M059J (cell line): ENCODE measurements at regions not wholly inside any gene's neighbourhood (a gene's known extent, or its start where the extent isn't known, plus 50 kb on each side); places are given as distances from the start of the nearest gene placed in this dataset.

Source experiments
- DNase-seq: peaks from one replicate; pipeline ENCODE4 v3.0.0-alpha.2; 2012; ENCODE audit warnings: low read depth

DNA sequence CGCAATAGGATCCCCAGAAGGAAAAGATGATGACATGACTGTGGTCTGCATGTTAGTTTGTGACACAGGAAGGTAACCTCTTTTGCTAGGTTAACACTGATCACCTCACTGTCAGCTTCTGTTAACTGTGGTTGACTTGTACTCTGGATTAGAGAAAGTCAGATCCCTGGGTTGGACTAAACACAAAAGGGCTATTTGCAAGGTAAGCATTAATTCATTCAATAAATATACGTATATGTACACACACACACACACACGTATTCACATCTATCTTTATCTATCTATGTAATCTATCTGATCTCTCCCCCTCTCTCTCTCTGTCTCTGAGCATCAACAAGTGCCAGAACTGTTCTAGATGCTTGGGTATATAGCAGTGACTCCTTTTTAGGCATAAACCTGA, 136.1 kb upstream of the SNX19 start:
- no peak for DNase-seq

DNA sequence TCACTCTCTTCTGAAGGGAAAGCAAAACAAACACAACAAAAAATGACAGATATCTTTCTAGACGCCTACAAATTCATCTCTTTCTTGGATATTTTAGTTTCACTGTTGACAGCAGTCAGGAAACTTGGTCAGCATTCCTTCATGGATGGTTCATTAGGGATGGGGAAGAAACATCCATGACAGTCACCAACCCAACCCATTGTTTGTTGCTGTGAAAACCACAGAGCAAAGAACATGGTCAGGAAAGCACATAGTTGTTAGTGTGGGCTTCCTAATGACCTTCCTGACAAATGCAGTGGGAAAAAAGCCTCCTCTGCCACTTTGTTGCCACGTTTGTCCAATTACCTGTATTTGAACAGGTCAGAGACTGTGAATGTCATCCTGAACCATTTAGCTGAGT, 139.8 kb upstream of the SNX19 start:
- no peak for DNase-seq

DNA sequence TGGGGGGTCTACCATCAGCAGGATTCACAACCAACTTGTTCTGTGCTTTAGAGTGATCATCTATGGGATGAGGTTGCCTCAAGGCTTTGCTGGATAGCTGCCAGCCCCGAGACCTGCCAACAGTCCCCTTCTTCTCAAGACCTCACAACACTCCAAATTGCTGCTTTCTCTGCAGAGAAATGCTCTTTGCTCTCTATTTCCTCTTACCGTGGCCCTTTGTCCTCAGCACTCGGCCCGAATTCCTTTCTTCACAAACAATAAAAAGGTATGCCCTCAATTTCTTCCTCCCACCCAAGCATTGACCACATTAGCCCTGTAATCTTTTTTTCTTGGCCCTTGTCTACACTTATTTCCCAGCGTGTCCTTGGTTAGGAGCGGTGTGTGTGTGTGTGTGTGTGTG, 147.4 kb upstream of the SNX19 start:
- no peak for DNase-seq

DNA sequence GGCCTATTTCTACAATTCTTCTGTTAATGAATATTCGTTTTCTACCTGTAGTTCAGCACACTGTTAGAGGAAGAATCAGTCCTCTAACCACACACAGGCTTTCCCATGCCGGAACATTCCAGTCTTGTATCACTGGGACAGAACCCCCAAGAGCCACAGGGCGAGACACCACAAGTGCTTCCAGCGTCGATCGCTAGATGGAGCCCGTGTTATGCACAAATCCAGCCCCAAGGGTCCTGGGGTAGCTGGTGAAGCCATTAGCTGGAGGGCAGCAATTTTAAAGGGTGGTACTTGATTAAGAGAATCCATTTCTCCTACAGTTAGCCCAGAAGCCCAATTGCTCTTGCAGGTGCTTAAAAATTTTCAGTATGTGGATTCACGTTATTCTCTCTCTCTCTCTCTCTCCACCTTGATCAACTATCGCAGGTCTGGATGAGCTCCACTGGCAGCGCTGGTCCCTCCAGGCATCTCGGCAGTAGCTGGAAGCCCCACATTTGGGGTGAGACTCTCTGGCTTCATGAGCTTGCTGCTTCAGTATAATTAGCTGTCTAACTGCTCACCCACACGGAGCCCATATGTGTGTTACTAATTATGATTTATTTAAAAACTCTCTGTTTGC, 148.2 kb upstream of the SNX19 start:
- DNase-seq, result peak; percentile 41

DNA sequence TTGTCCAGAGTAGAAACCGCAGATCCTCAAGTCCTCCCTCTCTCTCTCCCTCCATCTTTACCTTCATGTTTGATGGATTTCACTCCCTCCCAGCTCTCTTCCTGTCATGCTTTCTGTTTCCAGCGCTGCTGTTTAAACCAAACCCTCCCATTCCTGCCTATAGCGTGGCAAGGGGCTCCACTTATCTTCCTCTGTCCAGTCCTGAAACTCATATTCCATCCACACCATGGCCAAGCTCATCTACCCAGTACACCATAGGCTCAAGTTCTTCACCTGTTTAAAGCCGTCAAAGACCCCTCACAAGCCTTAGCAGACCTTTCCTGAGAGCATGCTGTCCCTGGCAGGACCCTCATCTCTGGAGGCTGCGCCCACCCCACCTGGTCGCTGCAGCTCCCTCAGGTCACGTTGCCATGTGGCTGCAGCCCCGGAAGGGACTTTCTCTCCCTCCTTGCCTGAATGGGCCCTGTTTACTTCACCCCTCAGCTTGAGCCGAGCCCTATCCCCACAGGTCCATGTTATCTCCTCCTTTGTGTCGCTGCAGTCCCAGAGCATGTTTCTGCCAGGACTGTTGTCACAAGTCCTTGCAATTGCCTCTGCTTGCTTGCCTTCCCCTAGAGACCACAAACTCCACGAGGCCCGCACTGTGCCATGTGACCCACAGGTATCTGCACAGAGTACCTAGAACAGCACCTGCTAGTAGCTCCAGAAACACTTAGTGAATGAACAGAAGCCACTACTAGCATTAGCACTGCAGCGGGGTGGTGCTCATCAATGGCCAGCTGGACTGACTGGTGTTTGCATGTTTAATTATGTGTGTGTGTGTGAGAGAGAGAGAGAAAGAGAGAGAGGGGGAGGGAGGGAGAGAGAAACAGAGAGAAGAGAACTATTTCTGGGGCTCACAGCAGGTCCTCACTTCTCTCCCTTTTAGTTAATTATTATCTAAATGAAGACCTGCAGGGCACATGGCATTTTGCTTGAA, 149.4 kb upstream of the SNX19 start:
- DNase-seq, result no peak

DNA sequence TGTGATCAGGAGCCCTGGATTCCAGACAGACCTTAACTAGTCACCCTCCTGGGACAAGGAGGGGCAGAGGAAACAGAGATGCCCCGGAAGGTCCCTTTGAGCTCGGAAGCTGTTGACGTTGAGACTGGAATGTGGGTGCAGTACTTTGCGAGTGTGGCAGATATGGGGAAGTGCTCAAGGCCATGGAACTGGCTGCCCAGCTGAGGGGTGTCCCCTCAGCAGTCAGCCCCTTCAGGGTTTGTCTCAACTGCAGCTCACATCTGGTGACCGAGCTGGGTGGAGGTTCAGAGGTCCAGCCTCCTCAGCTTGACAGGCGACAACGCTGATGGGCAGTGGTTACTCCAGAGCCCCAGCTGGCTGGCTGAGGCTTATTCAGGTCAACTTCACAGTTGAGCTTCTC, 150.3 kb upstream of the SNX19 start:
- DNase-seq, result no peak

DNA sequence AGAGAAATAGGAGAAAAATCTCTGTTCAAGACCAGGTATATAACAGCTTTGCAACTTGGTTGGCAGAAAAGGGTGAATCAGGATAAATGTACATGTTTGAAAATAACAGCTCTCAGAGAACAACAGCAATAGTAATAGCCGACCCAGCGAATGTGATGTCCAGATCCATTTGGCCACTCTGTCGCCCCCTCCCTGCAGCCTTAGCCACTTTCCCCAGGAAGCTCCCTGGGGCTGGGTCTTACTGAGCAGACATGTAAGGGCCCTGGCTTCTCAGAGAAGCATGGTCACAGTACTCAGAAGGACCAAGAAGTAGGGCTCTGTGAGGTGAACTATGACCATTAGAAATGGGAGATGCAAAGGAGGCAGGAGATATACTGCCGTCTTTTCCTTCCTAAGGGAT, 154.1 kb upstream of the SNX19 start:
- DNase-seq, result no peak

DNA sequence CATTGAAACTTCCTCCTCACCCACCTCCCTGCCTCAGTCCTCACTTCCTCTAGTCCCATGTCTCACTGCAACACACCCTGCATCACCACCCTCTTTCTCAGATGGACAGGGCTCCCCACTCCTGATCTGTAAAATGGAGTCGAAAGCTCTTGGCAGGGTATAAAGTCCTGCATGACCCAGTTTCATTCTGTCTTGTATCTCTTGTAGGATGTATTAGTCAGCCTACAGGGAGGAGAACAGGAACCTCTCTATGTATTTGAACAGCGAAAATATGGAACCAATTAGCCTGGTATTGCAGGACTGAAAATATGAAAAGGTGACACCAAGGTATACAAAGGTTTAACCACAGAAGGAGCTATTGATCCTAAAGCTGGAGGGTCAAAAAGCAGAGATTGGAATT, 156.9 kb upstream of the SNX19 start:
- no peak for DNase-seq

DNA sequence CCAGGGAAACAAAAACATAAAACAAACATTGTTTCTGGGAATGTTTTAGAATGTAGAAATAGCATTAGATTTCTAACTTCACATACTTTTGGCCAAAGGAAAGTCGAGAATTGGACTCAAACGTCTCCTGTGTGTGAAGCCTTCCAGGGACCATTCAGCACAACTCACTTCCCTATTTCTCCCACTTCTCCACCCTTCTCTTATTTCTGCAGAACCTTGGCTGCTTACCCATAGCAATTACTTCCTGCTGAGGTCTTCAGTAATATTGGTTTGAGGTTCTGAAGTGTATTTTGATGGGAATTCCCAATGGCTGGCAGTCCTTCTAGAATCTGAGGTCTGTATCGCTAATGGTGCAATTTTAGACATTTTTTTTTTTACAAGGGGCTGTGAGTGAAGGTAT, 158.3 kb upstream of the SNX19 start:
- no peak for DNase-seq

DNA sequence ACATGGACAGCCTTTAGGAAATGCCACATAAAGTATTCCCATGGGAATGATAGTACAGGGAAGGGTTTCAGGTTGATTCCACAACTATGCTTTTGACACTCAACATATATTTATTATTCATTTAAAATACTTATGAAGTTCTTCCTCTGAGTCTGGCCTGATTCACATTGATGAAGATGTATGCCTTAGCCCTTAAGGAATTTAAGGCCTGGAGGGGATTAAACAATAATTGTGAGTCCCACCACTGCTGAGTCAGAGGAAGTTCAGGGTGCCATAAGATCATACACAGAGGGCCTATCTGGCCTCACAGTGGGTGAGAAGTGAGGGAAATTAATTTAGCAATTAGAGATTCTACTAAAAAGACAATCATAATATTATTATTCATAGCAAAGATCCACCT, 161.1 kb upstream of the SNX19 start:
- DNase-seq, result no peak

DNA sequence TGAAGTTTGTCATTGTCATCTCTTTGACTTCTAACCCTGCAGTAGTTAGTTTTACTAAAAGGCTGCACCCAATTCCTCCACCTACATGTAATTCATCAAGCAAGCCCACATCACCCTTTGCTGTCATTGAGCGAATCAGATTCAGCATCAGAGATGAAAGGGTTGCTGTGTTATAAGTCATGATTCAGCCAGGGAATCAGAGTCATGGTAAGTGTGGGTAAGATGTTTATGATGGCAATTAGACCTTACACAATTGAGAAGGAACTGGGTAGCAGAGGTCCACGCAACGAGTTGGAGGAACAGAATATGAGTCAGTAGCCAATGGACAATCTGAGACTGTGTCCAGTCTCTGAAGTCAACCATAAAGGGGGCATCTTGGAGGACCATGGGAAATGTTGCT, 162.8 kb upstream of the SNX19 start:
- DNase-seq, result no peak

DNA sequence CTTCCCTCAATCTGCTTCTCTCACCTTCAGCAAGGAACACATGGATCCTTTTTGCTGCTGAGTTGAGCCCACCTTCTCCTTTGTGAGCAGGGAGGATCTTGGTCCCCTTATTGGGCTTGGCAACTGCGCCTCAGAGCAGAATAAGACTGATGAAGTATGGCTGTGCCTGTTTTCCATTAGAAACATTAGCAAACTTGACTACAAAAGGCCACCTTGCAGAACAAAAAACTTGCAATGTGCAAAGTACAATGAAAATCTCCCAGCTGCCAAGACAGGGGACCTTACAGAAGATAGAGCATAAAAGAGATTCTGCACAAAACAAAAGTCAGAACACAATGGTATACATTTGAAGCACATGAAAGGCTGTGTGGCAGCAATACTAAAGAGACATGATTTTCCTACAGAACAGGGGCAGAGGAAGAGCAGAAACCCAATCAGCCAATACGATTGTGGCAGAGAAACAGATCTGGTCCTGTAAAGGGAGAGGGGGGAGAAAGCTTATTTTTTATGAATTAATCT, 173.5 kb upstream of the SNX19 start:
- no peak for DNase-seq

DNA sequence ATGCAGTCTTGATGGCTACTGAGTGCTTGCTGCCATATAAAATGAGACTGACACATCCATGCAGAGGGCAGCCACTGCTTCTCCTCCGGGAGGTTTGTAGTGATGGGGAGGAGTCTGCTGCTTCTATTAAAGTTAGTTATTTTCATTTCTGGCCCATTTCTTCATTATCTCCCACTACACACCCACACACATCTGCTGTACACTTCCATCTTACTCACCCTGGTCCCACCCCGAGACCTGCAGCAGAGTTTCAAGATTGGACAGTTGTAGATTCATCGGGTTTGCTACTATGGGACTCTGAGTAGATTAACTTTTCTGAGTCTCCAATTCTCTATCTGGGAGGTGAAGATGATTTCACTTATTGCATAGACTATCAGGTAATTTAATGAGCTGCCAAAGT, 176.2 kb upstream of the SNX19 start:
- DNase-seq, result no peak

DNA sequence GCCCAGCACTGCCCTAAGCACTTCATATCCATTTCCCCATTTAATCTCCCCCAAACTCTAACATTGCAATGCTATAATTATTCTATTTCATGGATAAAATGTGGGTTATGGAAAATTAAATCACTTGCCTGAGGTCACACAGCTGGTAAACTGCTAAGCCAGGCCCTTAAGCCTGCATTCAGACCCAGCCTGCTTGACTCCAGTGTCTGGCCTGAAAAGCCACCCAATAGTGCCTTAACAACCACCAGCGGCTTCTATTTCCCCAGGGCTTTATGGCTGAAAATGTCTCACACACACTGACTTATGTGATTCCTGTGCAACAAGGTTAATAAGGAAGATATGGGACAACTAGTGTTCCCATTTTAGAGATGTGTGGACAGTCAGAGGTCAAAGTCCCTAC, 178.5 kb upstream of the SNX19 start:
- DNase-seq, result no peak

DNA sequence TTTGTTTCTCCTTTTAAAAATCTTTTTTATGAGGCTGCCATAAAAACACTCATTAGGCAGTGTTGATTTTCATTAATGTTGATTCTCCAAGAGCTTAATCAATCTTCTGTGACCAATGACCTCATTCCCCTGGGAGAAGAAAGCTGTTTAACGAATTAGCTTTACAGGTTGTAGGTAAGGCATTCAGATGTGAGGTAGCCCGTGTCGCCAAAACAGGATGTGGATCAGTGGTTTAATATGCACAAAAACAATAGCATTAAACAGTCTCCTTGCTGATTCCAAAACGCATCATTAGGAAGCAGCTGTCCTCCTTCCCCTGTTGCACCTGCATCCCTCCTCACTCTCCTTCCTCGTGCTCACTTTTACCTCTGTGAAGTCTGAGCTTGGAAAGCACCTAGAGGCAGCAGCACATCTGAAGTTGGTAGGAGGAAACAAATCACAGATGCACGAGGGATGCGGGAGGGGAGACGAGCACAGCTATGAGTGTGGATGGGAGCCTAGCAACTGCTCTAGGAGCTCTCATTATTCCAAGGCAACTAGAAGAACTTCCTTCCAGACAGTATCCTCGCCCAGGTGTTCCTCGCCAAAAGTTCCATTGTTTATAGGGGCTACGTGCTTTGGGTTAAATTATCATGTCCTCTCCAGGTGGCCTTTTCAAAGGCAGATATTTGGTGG, 179.4 kb upstream of the SNX19 start:
- no peak for DNase-seq

DNA sequence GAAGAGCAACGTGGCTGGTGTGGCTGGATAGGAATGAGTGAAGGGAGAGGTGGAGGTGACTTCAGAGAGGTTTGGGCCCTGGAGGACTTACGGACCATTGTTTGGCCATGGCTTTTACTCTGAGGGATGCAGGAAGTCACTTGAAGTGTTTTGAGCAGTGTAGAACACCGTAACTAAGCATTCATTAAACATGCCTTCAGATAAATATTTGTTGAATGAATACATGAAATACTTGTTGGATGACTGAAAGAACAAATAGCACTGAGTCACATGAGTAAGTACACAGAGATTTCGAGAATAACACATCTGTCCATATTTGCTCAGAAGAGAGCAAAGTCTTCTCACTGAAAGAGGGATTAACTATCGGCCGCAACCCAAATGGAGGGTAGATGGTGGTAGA, 182.7 kb upstream of the SNX19 start:
- DNase-seq, result peak; percentile 5

DNA sequence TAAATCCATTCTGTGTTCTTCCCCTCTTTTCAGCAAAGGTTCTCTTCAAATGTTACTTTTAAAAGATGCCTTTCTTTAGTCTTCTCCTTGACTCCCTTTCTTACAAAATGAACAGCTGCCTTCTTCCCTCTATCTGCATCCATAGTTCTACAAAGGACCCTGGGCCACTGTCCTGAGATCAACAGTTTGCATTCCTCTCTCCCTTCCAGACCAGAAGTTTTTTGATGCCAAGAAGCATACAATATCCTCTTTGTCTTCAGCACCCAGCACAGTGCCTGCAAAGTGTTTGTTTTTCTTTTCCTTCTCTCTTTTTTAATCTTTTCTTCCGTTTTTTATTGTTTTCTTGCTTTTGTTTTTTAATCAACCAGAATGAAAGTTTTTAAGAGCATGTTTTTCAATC, 183.5 kb upstream of the SNX19 start:
- no peak for DNase-seq

DNA sequence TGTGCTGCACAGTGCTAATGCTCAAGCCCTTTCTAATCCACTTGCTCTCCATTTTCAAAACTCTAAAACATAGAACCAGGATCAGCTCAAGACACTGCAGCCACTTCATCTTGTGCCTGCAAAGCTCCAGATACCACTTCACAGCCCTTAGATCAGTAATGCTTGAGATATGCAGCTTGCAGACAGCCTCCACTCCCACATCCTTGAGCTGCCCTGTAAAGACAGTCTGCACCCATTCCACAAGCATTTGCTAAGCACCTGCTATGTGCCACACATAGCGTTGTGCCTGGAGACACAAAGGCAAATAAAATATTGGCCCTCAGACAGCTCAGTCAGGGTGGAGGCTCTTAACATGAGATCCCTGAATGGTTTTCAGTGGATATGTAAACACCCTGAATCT, 192.5 kb upstream of the SNX19 start:
- no peak for DNase-seq

DNA sequence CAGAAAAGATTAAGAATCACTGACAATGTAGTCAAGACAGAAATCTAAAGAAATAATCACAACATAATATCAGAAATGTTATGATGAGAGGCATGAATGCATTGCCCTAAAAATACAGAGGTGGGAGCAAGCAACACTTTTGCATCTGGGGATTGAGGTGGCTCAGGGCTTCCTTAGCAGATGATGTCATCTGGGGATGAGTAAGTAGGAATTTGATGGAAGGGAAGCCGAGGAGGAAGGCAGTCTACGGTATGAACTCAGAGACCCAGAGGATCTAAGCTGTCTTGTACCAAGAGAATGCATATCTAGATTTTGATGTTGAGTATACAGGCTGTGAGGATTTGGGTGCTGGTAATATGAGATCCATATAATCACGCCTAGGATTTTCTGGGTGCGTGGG, 193.0 kb upstream of the SNX19 start:
- no peak for DNase-seq

DNA sequence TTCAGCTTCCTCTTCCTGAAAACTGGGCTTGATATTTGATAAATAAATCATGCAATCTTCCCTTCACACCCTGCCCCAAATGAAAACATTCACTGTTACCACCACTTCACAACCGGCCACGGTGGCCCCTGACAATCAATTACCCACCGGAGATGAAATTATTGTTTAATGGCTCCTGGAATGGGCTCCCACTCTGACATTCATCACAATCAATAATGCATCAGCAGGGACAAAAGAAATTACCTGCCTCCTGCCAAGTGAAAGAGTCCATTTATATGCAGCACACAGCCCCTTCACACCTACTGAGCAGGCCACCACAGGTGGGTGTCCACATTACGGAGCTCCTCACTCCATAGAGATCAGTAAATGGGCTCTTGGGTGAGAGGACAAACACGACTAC, 193.5 kb upstream of the SNX19 start:
- DNase-seq, result no peak

DNA sequence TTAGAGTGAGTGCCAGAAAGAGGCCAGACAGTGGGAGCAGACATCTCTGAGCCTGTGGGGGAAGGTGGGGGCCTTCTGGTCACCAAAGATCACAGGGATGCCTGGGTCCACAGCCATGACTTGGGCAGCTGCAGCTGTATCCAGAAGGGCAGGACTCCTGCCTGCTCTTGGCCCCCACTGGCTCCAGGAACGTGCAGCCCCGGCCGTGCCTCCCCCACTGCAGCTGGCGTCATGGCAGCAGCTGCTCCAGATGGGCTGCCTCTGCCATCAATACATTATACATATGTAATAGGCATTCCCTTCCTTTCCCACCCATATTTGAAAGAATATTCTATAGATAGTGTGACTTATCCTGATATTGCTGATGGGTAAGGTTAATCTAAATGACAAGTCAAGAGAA, 195.5 kb upstream of the SNX19 start:
- DNase-seq, result no peak

DNA sequence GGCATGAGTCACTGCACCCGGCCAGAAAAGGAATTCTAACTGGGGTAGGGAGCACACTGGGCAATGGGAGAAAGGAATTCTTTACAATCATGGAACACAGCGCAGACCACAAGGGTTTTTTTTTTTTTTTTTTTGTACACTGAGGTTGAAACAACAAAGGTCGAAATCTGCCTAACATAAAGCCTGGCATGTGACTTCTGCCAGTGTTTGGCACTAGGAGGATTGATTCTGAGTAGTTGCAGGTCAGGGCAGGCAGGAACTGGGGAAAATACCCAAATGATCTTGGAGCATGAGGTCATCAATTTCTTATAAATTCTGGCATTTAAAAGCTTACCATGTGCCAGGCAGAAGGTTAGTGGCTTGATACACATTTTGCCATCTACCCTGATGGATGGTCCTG, 202.0 kb upstream of the SNX19 start:
- no peak for DNase-seq
